ENCODE measurements at regions not wholly inside any gene's neighbourhood (a gene's known extent, or its start where the extent isn't known, plus 50 kb on each side); places are given as distances from the start of the nearest gene placed in this dataset.

DNA sequence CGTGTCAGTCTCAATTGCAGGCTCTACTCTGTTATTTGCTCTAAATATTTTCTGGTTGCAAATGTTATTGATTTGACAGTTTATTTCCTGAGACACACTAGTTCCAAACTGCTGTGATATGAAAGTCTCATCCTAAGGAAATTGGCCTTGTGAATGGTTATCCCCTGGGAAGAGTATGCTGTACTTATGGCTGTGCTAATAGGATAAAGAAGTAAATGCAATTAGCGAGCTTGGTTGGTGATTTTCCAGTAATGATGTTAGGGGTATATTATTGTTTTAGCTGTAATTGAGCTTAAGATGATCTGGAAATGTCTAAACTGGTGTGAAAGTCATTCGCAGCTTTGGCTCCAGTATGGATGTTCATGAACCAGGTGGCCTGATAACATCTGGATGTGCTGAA is 197.9 kb downstream of the SUDS3 start:
- H3K27ac Mint-ChIP-seq (ENCODE audit: unreplicated experiment): no peak overlapping the region
- TF ChIP-seq, protein P1, sequence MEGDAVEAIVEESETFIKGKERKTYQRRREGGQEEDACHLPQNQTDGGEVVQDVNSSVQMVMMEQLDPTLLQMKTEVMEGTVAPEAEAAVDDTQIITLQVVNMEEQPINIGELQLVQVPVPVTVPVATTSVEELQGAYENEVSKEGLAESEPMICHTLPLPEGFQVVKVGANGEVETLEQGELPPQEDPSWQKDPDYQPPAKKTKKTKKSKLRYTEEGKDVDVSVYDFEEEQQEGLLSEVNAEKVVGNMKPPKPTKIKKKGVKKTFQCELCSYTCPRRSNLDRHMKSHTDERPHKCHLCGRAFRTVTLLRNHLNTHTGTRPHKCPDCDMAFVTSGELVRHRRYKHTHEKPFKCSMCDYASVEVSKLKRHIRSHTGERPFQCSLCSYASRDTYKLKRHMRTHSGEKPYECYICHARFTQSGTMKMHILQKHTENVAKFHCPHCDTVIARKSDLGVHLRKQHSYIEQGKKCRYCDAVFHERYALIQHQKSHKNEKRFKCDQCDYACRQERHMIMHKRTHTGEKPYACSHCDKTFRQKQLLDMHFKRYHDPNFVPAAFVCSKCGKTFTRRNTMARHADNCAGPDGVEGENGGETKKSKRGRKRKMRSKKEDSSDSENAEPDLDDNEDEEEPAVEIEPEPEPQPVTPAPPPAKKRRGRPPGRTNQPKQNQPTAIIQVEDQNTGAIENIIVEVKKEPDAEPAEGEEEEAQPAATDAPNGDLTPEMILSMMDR (IDR thresholded peaks at IDR 0.05; ENCODE audit: unreplicated experiment): no peak
- no peak for DNase-seq (ENCODE audit: low spot score)
- H3K4me1 Mint-ChIP-seq (ENCODE audit: unreplicated experiment): no peaks in the 10 kb centered on the region
- no peak overlapping the region for H3K4me3 Mint-ChIP-seq (ENCODE audit: unreplicated experiment)
- H3K9me3 Mint-ChIP-seq (ENCODE audit: unreplicated experiment): peaks cover 5% of the 10 kb centered on the region
- no peaks in the 10 kb centered on the region for H3K27me3 Mint-ChIP-seq (ENCODE audit: unreplicated experiment)
- H3K36me3 Mint-ChIP-seq (ENCODE audit: low read depth, unreplicated experiment): no peaks in the 10 kb centered on the region

DNA sequence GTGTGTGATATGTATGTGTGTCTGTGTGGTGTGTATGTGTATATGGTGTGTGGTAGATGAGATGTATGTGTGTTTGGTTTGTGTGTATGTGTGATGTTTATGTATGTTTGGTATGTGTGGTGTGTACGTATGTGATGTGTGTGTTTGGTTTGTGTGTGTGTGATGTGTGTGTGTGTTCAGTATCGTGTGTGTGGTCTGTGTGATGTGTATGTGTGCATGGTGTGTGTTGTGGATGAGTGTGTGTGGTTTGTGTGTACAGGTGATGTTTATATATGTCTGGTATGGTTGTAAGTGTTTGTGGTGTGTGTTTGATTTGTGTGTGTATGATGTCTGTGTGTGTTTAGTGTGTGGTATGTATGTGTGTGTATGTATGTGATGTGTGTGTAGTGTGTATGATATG is 199.4 kb downstream of the SUDS3 start:
- DNase-seq (ENCODE audit: low spot score): no peak
- H3K27me3 Mint-ChIP-seq (ENCODE audit: unreplicated experiment): no peaks in the 10 kb centered on the region
- no peak overlapping the region for H3K4me3 Mint-ChIP-seq (ENCODE audit: unreplicated experiment)
- TF ChIP-seq, protein P1 (IDR thresholded peaks at IDR 0.05; ENCODE audit: unreplicated experiment): no peak
- H3K36me3 Mint-ChIP-seq (ENCODE audit: low read depth, unreplicated experiment): no peaks in the 10 kb centered on the region
- peaks cover 5% of the 10 kb centered on the region for H3K9me3 Mint-ChIP-seq (ENCODE audit: unreplicated experiment)
- H3K27ac Mint-ChIP-seq (ENCODE audit: unreplicated experiment): no peak overlapping the region
- no peaks in the 10 kb centered on the region for H3K4me1 Mint-ChIP-seq (ENCODE audit: unreplicated experiment)

DNA sequence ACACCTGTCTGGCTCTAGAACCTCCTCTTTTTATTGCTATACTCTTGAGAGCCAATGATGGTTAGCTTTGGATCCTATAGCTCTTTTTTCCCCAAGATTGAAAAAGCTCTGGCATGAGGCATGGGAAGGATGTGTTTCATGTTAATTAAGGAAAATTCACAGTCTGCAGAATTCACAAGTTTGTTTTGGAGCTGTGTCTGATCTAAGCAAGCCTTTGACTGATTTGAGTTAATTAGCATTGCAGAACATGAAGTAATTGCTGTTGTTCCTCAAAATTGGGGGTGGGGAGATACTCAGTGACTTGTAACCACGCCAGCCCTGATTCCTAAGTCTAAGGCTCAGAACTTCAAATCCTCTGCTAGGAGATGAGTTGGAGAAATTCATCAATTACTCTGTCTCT is 205.0 kb downstream of the SUDS3 start:
- Mint-ChIP-seq H3K9me3 (ENCODE audit: unreplicated experiment) (no peaks in the 10 kb centered on the region), H3K4me3 (ENCODE audit: unreplicated experiment) (no peak overlapping the region), H3K4me1 (ENCODE audit: unreplicated experiment) (no peaks in the 10 kb centered on the region), H3K27me3 (ENCODE audit: unreplicated experiment) (no peaks in the 10 kb centered on the region), H3K27ac (ENCODE audit: unreplicated experiment) (no peak overlapping the region), H3K36me3 (ENCODE audit: low read depth, unreplicated experiment) (no peaks in the 10 kb centered on the region)
- no peak for DNase-seq (ENCODE audit: low spot score)
- TF ChIP-seq, protein P1 (IDR thresholded peaks at IDR 0.05; ENCODE audit: unreplicated experiment): no peak

DNA sequence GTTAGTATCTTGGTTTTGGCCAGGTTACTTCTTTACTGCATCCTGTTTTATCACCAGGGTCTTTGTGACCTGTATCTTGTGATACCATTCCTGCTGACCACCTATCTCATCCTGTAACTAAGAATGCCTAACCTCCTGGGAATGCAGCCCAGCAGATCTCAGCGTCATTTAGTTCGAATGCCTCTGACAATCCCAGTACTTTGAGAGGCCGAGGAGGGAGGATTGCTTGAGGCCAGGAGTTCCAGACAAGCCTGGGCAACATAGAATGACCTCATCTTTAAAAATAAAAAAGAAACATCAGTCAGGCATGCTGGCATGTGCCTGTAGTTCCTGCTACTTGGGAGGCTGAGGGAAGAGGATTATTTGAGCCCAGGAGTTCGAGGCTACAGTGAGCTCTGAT is 206.5 kb downstream of the SUDS3 start:
- Mint-ChIP-seq H3K36me3 (ENCODE audit: low read depth, unreplicated experiment) (no peaks in the 10 kb centered on the region), H3K27me3 (ENCODE audit: unreplicated experiment) (no peaks in the 10 kb centered on the region), H3K4me1 (ENCODE audit: unreplicated experiment) (no peaks in the 10 kb centered on the region), H3K27ac (ENCODE audit: unreplicated experiment) (no peak overlapping the region), H3K4me3 (ENCODE audit: unreplicated experiment) (no peak overlapping the region), H3K9me3 (ENCODE audit: unreplicated experiment) (no peaks in the 10 kb centered on the region)
- TF ChIP-seq, protein P1 (IDR thresholded peaks at IDR 0.05; ENCODE audit: unreplicated experiment): no peak
- no peak for DNase-seq (ENCODE audit: low spot score)

DNA sequence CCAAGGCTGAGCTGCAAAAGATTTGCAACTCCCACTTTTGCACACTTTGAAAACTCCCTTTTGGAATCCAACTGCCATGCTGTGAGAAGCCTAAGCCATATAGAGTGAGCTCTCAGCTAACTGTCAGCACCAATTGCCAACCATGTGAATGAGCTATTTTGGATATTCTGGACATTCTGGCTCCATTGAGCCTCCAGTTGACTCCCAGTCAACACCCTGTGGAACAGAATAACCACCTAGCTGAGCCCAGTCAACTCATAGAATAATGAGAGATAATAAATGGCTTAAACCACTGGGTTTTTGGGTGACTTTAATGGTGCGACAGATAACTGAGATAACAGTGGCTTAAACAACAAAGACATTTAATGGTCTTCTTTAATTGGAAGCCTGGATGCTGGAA is 210.1 kb downstream of the SUDS3 start:
- H3K4me3 Mint-ChIP-seq (ENCODE audit: unreplicated experiment): no peak overlapping the region
- no peak overlapping the region for H3K27ac Mint-ChIP-seq (ENCODE audit: unreplicated experiment)
- TF ChIP-seq, protein P1 (IDR thresholded peaks at IDR 0.05; ENCODE audit: unreplicated experiment): no peak
- no peak for DNase-seq (ENCODE audit: low spot score)
- H3K36me3 Mint-ChIP-seq (ENCODE audit: low read depth, unreplicated experiment): no peaks in the 10 kb centered on the region
- peaks cover 3% of the 10 kb centered on the region for H3K27me3 Mint-ChIP-seq (ENCODE audit: unreplicated experiment)
- no peaks in the 10 kb centered on the region for H3K4me1 Mint-ChIP-seq (ENCODE audit: unreplicated experiment)
- H3K9me3 Mint-ChIP-seq (ENCODE audit: unreplicated experiment): peaks cover 8% of the 10 kb centered on the region

Measured in endothelial cell (in vitro differentiated cells).